ENCODE measurements at regions not wholly inside any gene's neighbourhood (a gene's known extent, or its start where the extent isn't known, plus 50 kb on each side); places are given as distances from the start of the nearest gene placed in this dataset.

GRCh38 chr4:20196476-20196875 lies 55.2 kb upstream of the SLIT2 start:
- Histone ChIP-seq H3K4me1 (replicated peaks; ENCODE audit: insufficient read depth) (no peaks in the 10 kb centered on the region), H3K9me2 (ENCODE audit: insufficient read depth) (0 out of 2 replicates have a peak, but pooled peaks cover 3% of the 10 kb centered on the region), H3K36me3 (ENCODE audit: low read depth) (no peaks in the 10 kb centered on the region), H3K79me2 (ENCODE audit: low read depth) (no peaks in the 10 kb centered on the region), H3F3A (ENCODE audit: insufficient read depth, low read depth) (no peaks in the 10 kb centered on the region), H3K27me3 (ENCODE audit: insufficient read depth, low read depth) (no peaks in the 10 kb centered on the region), H3K9me3 (ENCODE audit: insufficient read depth, low read depth) (no peaks in the 10 kb centered on the region), H4K20me1 (ENCODE audit: insufficient read depth) (no peaks in the 10 kb centered on the region), H2AFZ (no peak overlapping the region), H3K27ac (no peak overlapping the region), H3K4me2 (no peak overlapping the region), H3K4me3 (no peak overlapping the region)
- TF ChIP-seq EZH2 (IDR thresholded peaks at IDR 0.05; ENCODE audit: low read depth) = no peak
- TF ChIP-seq, protein P1, sequence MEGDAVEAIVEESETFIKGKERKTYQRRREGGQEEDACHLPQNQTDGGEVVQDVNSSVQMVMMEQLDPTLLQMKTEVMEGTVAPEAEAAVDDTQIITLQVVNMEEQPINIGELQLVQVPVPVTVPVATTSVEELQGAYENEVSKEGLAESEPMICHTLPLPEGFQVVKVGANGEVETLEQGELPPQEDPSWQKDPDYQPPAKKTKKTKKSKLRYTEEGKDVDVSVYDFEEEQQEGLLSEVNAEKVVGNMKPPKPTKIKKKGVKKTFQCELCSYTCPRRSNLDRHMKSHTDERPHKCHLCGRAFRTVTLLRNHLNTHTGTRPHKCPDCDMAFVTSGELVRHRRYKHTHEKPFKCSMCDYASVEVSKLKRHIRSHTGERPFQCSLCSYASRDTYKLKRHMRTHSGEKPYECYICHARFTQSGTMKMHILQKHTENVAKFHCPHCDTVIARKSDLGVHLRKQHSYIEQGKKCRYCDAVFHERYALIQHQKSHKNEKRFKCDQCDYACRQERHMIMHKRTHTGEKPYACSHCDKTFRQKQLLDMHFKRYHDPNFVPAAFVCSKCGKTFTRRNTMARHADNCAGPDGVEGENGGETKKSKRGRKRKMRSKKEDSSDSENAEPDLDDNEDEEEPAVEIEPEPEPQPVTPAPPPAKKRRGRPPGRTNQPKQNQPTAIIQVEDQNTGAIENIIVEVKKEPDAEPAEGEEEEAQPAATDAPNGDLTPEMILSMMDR (conservative IDR thresholded peaks at IDR 0.05) = no peak
- POLR2A ChIA-PET (ENCODE audit: unreplicated experiment) = no interaction called here
- intact Hi-C loops (cut with micrococcal nuclease; ENCODE audit: unreplicated experiment) = no loop called here
- no TSS peak for BruUV-seq (replicated peaks)
- no peak for DNase-seq
- CTCF ChIA-PET = no interaction called here

DNA sequence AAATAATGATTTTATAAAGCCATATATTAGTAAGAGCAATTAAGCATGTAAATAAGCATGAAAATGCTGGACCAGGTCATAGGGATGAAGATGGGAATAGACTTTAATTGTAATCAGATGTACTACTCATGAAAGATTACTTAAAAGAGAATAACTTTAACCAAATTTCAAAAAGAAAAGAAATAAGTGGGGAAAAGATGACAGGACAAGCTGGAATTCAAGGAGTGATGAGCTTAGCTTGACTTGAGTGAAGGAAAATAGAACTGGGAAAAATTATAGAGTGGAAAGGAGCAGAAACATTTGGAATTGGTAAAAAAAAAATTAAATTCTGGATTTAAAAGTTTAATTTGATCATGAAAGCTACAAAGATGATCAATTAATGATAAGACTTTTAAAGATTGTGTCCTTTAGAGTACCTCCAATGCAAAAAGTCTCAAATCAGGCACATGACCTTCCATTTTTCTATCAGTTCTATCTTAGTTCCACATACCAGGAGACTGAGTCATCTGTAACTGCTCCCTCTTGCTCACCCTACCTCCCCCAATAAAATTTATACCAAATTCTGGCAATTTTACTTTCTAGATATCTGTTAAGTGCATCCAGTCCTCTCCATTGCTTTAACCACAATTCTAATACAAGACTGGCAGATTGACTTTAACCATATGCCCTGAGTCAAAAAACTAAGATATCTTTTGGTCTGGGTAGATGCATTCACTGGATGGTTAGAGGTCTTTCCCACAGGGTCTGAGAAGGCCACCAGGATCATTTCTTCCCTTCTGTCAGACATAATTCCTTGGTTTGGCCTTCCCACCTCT lies 56.4 kb upstream of the SLIT2 start:
- Histone ChIP-seq H3K27ac (no peak overlapping the region), H3F3A (ENCODE audit: insufficient read depth, low read depth) (no peaks in the 10 kb centered on the region), H3K4me1 (replicated peaks; ENCODE audit: insufficient read depth) (no peaks in the 10 kb centered on the region), H3K27me3 (ENCODE audit: insufficient read depth, low read depth) (no peaks in the 10 kb centered on the region), H3K9me3 (ENCODE audit: insufficient read depth, low read depth) (no peaks in the 10 kb centered on the region), H3K36me3 (ENCODE audit: low read depth) (no peaks in the 10 kb centered on the region), H3K79me2 (ENCODE audit: low read depth) (no peaks in the 10 kb centered on the region), H3K9me2 (ENCODE audit: insufficient read depth) (0 out of 2 replicates have a peak, but pooled peaks cover 3% of the 10 kb centered on the region), H4K20me1 (ENCODE audit: insufficient read depth) (no peaks in the 10 kb centered on the region), H2AFZ (no peak overlapping the region), H3K4me3 (no peak overlapping the region), H3K4me2 (no peak overlapping the region)
- BruUV-seq (replicated peaks) = no TSS peak
- intact Hi-C loops (cut with micrococcal nuclease; ENCODE audit: unreplicated experiment) = no loop called here
- TF ChIP-seq, protein P1 (conservative IDR thresholded peaks at IDR 0.05) = no peak
- no peak for TF ChIP-seq EZH2 (IDR thresholded peaks at IDR 0.05; ENCODE audit: low read depth)
- CTCF ChIA-PET = no interaction called here
- POLR2A ChIA-PET (ENCODE audit: unreplicated experiment) = no interaction called here
- no peak for DNase-seq

- H3K27ac ChIP-seq = no peak overlapping the region
- H3K4me3 ChIP-seq = no peak overlapping the region
- no peaks in the 10 kb centered on the region for H3K27me3 ChIP-seq (ENCODE audit: insufficient read depth, low read depth)
- no peak overlapping the region for H2AFZ ChIP-seq
- H3K4me1 ChIP-seq (replicated peaks; ENCODE audit: insufficient read depth) = no peaks in the 10 kb centered on the region
- H3K9me2 ChIP-seq (ENCODE audit: insufficient read depth) = 0 out of 2 replicates have a peak, but pooled peaks cover 3% of the 10 kb centered on the region
- no peaks in the 10 kb centered on the region for H3K79me2 ChIP-seq (ENCODE audit: low read depth)
- no peak for TF ChIP-seq EZH2 (IDR thresholded peaks at IDR 0.05; ENCODE audit: low read depth)
- TF ChIP-seq, protein P1 (conservative IDR thresholded peaks at IDR 0.05) = no peak
- no peak overlapping the region for H3K4me2 ChIP-seq
- no peaks in the 10 kb centered on the region for H4K20me1 ChIP-seq (ENCODE audit: insufficient read depth)
- DNase-seq = no peak
- ChIA-PET POLR2A (ENCODE audit: unreplicated experiment) (interaction anchor here (0.7 kb wide), 1 partner anchor 352 kb away, joined by 4 read pairs; no protein-coding TSS in a partner anchor), CTCF (no interaction called here)
- H3F3A ChIP-seq (ENCODE audit: insufficient read depth, low read depth) = no peaks in the 10 kb centered on the region
- no TSS peak for BruUV-seq (replicated peaks)
- H3K9me3 ChIP-seq (ENCODE audit: insufficient read depth, low read depth) = no peaks in the 10 kb centered on the region
- intact Hi-C loops (cut with micrococcal nuclease; ENCODE audit: unreplicated experiment) = no loop called here
- H3K36me3 ChIP-seq (ENCODE audit: low read depth) = no peaks in the 10 kb centered on the region
Measured at GRCh38 chr4:20194123-20195013, 57.3 kb upstream of the SLIT2 start.

Measured in PC-9 (cell line).